HEK293 (cell line): ENCODE measurements at regions not wholly inside any gene's neighbourhood (a gene's known extent, or its start where the extent isn't known, plus 50 kb on each side); places are given as distances from the start of the nearest gene placed in this dataset.

Experiments used
- CTCF ChIA-PET: fragments of 350-600 bp; formaldehyde crosslinking; extraction: SDS; loops from one replicate; lab custom pipeline; 2021; ENCODE audit warnings: antibody characterized with exemption; lab: Yijun Ruan, JAX
- POLR2A ChIA-PET: fragments of 300-600 bp; formaldehyde crosslinking; extraction: SDS; loops from one replicate; lab custom pipeline; 2020; ENCODE audit warnings: antibody characterized with exemption, inconsistent platforms; lab: Yijun Ruan, JAX
- H3K27ac ChIP-seq: fragments of 200-500 bp; sonication (Bioruptor generic); 2 replicates; pipeline ENCODE4 v1.5.1; 2014; ENCODE audit warnings: low read depth, low read length, control low read depth, inconsistent platforms; ENCODE audit errors: extremely low read depth
- H3K36me3 ChIP-seq, 2 experiments: fragments of 200-500 bp in 1 of 2; sonication (Bioruptor generic) in 1 of 2; 1 replicate in 1 of 2; 2 replicates in 1 of 2; pipeline ENCODE4 v1.5.1; 2014 to 2017; ENCODE audit warnings: inconsistent platforms in 2 of 2, low read length in 2 of 2; ENCODE audit not compliant: control insufficient read depth in 2 of 2, insufficient read depth in 1 of 2
- H3K4me1 ChIP-seq: fragments of 200-500 bp; sonication (Bioruptor generic); 2 replicates; pipeline ENCODE4 v1.5.1; 2014; ENCODE audit warnings: mild to moderate bottlenecking, low read length, inconsistent platforms; ENCODE audit not compliant: control insufficient read depth, insufficient read depth
- H3K4me3 ChIP-seq: 2 replicates; pipeline ENCODE4 v1.5.1; 2011; ENCODE audit warnings: low read depth, mild to moderate bottlenecking, control low read depth, low read length, moderate library complexity
- H3K9me3 ChIP-seq: fragments of 200-500 bp; sonication (Bioruptor generic); 2 replicates; pipeline ENCODE4 v1.5.1; 2014; ENCODE audit warnings: low read depth, low read length, inconsistent platforms; ENCODE audit not compliant: control insufficient read depth, insufficient read depth
- EGR2 ChIP-seq: fragments of 450-650 bp; formaldehyde crosslinking; IDR thresholded peaks from 2 replicates; pipeline ENCODE4 v1.5.1; 2016; ENCODE audit warnings: low read depth, missing biosample characterization, missing genetic modification characterization
- KLF10 ChIP-seq: fragments of 450-650 bp; IDR thresholded peaks from 2 replicates; pipeline ENCODE4 v1.5.1; 2018; ENCODE audit warnings: missing biosample characterization, mild to moderate bottlenecking, missing genetic modification characterization
- MYNN ChIP-seq: fragments of 450-650 bp; formaldehyde crosslinking; IDR thresholded peaks from 2 replicates; pipeline ENCODE4 v1.5.1; 2016; ENCODE audit warnings: missing biosample characterization, missing genetic modification characterization, borderline replicate concordance
- PRDM1 ChIP-seq: fragments of 450-650 bp; formaldehyde crosslinking; IDR thresholded peaks from 2 replicates; pipeline ENCODE4; 2016; ENCODE audit warnings: missing biosample characterization, missing genetic modification characterization
- SP2 ChIP-seq: fragments of 450-650 bp; formaldehyde crosslinking; IDR thresholded peaks from 2 replicates; pipeline ENCODE4 v1.5.1; 2016; ENCODE audit warnings: missing biosample characterization, missing genetic modification characterization
- ZBTB21 ChIP-seq: fragments of 450-650 bp; formaldehyde crosslinking; IDR thresholded peaks from 2 replicates; pipeline ENCODE4 v1.5.1; 2017; ENCODE audit warnings: missing biosample characterization, missing genetic modification characterization
- ZBTB48 ChIP-seq: fragments of 450-650 bp; formaldehyde crosslinking; IDR thresholded peaks from 2 replicates; pipeline ENCODE4 v1.5.1; 2016; ENCODE audit warnings: missing biosample characterization, missing genetic modification characterization
- ZFHX2 ChIP-seq: fragments of 450-650 bp; formaldehyde crosslinking; conservative IDR thresholded peaks from 2 replicates; pipeline ENCODE4 v1.5.1; 2016; ENCODE audit warnings: missing biosample characterization, missing genetic modification characterization
- ZFP3 ChIP-seq: fragments of 450-650 bp; formaldehyde crosslinking; IDR thresholded peaks from 2 replicates; pipeline ENCODE4 v1.5.1; 2016; ENCODE audit warnings: low read depth, missing biosample characterization, missing genetic modification characterization
- ZNF221 ChIP-seq: fragments of 450-650 bp; formaldehyde crosslinking; IDR thresholded peaks from 2 replicates; pipeline ENCODE4 v1.5.1; 2017; ENCODE audit warnings: missing biosample characterization, missing genetic modification characterization, borderline replicate concordance
- ZNF335 ChIP-seq: fragments of 450-650 bp; formaldehyde crosslinking; conservative IDR thresholded peaks from 2 replicates; pipeline ENCODE4 v1.5.1; 2016; ENCODE audit warnings: missing biosample characterization, missing genetic modification characterization
- ZNF394 ChIP-seq: fragments of 450-650 bp; formaldehyde crosslinking; IDR thresholded peaks from 2 replicates; pipeline ENCODE4 v1.5.1; 2016; ENCODE audit warnings: missing biosample characterization, missing genetic modification characterization, mild to moderate bottlenecking, moderate library complexity, borderline replicate concordance
- ZNF423 ChIP-seq: fragments of 450-650 bp; formaldehyde crosslinking; IDR thresholded peaks from 2 replicates; pipeline ENCODE4 v1.5.1; 2016; ENCODE audit warnings: missing biosample characterization, missing genetic modification characterization
- ZNF433 ChIP-seq: fragments of 450-650 bp; formaldehyde crosslinking; IDR thresholded peaks from 2 replicates; pipeline ENCODE4 v1.5.1; 2016; ENCODE audit warnings: missing biosample characterization, missing genetic modification characterization, low read depth
- ZNF529 ChIP-seq: fragments of 450-650 bp; formaldehyde crosslinking; IDR thresholded peaks from 2 replicates; pipeline ENCODE4 v1.5.1; 2017; ENCODE audit warnings: missing genetic modification characterization, missing biosample characterization; ENCODE audit not compliant: insufficient replicate concordance
- ZNF548 ChIP-seq: fragments of 450-650 bp; formaldehyde crosslinking; IDR thresholded peaks from 2 replicates; pipeline ENCODE4 v1.5.1; 2016; ENCODE audit warnings: missing biosample characterization, missing genetic modification characterization
- ZNF626 ChIP-seq: fragments of 450-650 bp; sonication (Bioruptor Pico); formaldehyde crosslinking; IDR thresholded peaks from 2 replicates; pipeline ENCODE4 v1.5.1; 2018; ENCODE audit warnings: missing biosample characterization, missing genetic modification characterization, inconsistent platforms
- ZNF629 ChIP-seq: fragments of 450-650 bp; formaldehyde crosslinking; IDR thresholded peaks from 2 replicates; pipeline ENCODE4 v1.5.1; 2017; ENCODE audit warnings: missing biosample characterization, missing genetic modification characterization
- ZNF658 ChIP-seq: fragments of 450-650 bp; formaldehyde crosslinking; IDR thresholded peaks from 2 replicates; pipeline ENCODE4; 2016; ENCODE audit warnings: missing biosample characterization, missing genetic modification characterization
- TF ChIP-seq, protein P1 (sequence below): fragments of 450-650 bp; formaldehyde crosslinking; IDR thresholded peaks from 2 replicates; pipeline ENCODE4 v1.5.1; 2016; ENCODE audit warnings: missing biosample characterization, missing genetic modification characterization
- TF ChIP-seq, protein P2 (sequence below): fragments of 450-650 bp; formaldehyde crosslinking; IDR thresholded peaks from 2 replicates; pipeline ENCODE4; 2016; ENCODE audit warnings: missing biosample characterization, missing genetic modification characterization
- TF ChIP-seq, protein P3 (sequence below): fragments of 450-650 bp; formaldehyde crosslinking; IDR thresholded peaks from 2 replicates; pipeline ENCODE4 v1.5.1; 2016; ENCODE audit warnings: missing biosample characterization, missing genetic modification characterization, low read depth

DNA sequence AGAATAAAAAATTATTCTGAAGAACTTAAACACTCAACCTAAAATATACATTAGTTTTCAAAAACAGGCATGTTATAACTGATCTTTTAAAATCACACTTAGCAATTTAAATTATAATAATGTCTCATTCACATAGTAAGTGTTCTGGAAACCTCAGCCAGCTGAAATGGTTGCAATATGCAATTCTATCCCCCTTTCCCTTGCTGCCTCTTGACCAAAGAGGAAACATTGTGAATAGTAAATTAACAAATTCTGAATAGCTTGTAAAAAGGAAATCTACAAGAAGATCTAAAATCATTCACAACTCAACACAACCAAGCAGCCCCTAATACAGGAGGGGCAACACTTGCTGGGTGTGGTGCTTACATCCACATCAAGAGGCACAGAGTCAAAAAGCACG is 431.9 kb downstream of the BCAT1 start:
- H3K9me3 ChIP-seq = no peaks in the 10 kb centered on the region
- H3K36me3 ChIP-seq = no peaks in the 10 kb centered on the region
- CTCF ChIA-PET = interaction anchor here (0.7 to 1.4 kb wide), 2 partner anchors 28 to 508 kb away, joined by 3 read pairs; no protein-coding TSS in a partner anchor
- TF ChIP-seq ZNF423 (tag by site-specific recombination) (no peak), ZNF335 (no peak), ZNF394 (no peak), ZNF433 (tag by site-specific recombination) (no peak), ZFP3 (no peak)
- TF ChIP-seq, protein P1, sequence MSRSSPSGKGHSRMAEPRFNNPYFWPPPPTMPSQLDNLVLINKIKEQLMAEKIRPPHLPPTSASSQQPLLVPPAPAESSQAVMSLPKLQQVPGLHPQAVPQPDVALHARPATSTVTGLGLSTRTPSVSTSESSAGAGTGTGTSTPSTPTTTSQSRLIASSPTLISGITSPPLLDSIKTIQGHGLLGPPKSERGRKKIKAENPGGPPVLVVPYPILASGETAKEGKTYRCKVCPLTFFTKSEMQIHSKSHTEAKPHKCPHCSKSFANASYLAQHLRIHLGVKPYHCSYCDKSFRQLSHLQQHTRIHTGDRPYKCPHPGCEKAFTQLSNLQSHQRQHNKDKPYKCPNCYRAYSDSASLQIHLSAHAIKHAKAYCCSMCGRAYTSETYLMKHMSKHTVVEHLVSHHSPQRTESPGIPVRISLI = no peak
- H3K4me1 ChIP-seq = no peaks in the 10 kb centered on the region
- POLR2A ChIA-PET = no interaction called here
- H3K27ac ChIP-seq = no peak overlapping the region
- H3K4me3 ChIP-seq = no peak overlapping the region

DNA sequence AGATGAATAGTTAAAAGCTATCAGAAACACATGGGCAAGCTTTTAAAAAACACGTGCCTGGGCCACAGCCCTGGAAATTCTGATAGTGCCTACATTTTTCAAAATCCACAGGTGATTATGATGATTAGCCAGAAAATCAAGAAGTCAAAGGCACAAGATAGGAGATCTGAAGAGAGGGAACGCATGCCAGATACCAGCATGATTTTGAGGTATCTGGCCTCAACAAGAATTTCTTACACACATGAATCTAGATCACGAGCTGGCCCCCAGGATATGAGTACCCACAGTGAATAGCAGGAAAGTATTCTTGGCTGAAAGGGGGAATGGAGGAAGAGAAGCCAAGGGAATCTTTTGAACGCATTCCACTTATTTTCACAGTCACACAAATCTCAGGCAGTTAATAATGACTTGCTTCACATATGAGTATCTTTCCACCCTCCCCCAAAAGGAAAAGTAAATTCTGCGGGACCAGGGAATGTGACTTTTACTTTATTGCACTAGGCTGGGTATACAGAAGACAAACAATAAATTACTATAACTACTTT is 438.2 kb downstream of the BCAT1 start:
- no peak for TF ChIP-seq ZBTB48 (tag by site-specific recombination)
- TF ChIP-seq PRDM1 = peak; percentile 48; the same call in 1 of the 2 replicates
- ChIA-PET CTCF (no interaction called here), POLR2A (no interaction called here)
- no peaks in the 10 kb centered on the region for H3K36me3 ChIP-seq
- H3K4me3 ChIP-seq = no peak overlapping the region
- no peaks in the 10 kb centered on the region for H3K9me3 ChIP-seq
- no peaks in the 10 kb centered on the region for H3K4me1 ChIP-seq
- H3K27ac ChIP-seq = no peak overlapping the region

DNA sequence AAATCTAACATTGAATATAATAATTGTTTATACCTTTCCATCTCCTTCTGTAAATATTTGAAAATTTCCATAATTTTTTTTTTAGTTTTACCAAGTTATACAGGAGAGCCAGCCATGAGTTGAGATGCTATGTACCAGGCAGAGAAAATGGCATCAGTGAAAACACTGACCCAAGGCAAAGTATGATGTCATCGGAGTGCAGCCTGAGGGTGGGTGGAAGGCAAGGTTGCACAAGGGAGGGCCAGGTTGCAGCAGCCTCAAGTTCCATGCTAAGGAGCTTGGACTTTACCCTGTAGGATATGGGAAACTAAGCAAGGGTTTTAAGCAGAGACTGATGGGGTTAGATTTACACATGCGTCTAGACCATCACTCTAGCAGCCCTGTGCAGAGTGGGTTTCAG is 441.1 kb downstream of the BCAT1 start:
- POLR2A ChIA-PET = no interaction called here
- no peaks in the 10 kb centered on the region for H3K4me1 ChIP-seq
- CTCF ChIA-PET = no interaction called here
- no peak overlapping the region for H3K4me3 ChIP-seq
- no peaks in the 10 kb centered on the region for H3K36me3 ChIP-seq
- no peak overlapping the region for H3K27ac ChIP-seq
- no peaks in the 10 kb centered on the region for H3K9me3 ChIP-seq
- TF ChIP-seq EGR2 (tag by site-specific recombination) (0 out of 2 replicates have a peak, but pooled peaks have one; percentile 22), ZNF626 (tag by site-specific recombination) (no peak), ZNF529 (tag by site-specific recombination) (no peak), ZNF548 (tag by site-specific recombination) (peak; percentile 36; the same call in 1 of the 2 replicates), KLF10 (tag by site-specific recombination) (no peak), SP2 (no peak), ZNF629 (peak; percentile 54; the same call in 1 of the 2 replicates), ZBTB21 (peak; percentile 58), ZFHX2 (tag by site-specific recombination) (peak; percentile 54), ZNF221 (no peak), ZNF658 (no peak), MYNN (tag by site-specific recombination) (no peak)
- TF ChIP-seq, protein P2, sequence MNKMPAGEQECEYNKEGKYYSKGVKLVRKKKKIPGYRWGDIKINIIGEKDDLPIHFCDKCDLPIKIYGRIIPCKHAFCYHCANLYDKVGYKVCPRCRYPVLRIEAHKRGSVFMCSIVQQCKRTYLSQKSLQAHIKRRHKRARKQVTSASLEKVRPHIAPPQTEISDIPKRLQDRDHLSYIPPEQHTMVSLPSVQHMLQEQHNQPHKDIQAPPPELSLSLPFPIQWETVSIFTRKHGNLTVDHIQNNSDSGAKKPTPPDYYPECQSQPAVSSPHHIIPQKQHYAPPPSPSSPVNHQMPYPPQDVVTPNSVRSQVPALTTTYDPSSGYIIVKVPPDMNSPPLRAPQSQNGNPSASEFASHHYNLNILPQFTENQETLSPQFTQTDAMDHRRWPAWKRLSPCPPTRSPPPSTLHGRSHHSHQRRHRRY = no peak
- TF ChIP-seq, protein P3, sequence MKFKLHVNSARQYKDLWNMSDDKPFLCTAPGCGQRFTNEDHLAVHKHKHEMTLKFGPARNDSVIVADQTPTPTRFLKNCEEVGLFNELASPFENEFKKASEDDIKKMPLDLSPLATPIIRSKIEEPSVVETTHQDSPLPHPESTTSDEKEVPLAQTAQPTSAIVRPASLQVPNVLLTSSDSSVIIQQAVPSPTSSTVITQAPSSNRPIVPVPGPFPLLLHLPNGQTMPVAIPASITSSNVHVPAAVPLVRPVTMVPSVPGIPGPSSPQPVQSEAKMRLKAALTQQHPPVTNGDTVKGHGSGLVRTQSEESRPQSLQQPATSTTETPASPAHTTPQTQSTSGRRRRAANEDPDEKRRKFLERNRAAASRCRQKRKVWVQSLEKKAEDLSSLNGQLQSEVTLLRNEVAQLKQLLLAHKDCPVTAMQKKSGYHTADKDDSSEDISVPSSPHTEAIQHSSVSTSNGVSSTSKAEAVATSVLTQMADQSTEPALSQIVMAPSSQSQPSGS = peak; percentile 89
